OCI-LY3 (cell line): ENCODE measurements at regions not wholly inside any gene's neighbourhood (a gene's known extent, or its start where the extent isn't known, plus 50 kb on each side); places are given as distances from the start of the nearest gene placed in this dataset.

Source experiments
- H2AFZ ChIP-seq: fragments of 200-600, 300-600 bp; shearing (Covaris generic); 2 replicates; pipeline ENCODE4 v1.6.0; 2014; ENCODE audit warnings: antibody characterized with exemption, low read depth, low read length
- H3K27ac ChIP-seq: fragments of 200-600, 300-600 bp; sonication (generic); 2 replicates; pipeline ENCODE4 v1.5.1; 2014; ENCODE audit warnings: mild to moderate bottlenecking, low read length, moderate library complexity, mixed read lengths
- H3K27me3 ChIP-seq: fragments of 200-600, 300-600 bp; sonication (generic); 2 replicates; pipeline ENCODE4 v1.6.1; 2014; ENCODE audit warnings: low read depth, low read length, mixed read lengths
- H3K36me3 ChIP-seq: fragments of 200-600, 300-600 bp; sonication (generic); replicated peaks from 2 replicates; pipeline ENCODE3; 2014; ENCODE audit warnings: low read depth, low read length, mixed read lengths
- H3K4me1 ChIP-seq: fragments of 300-600, 200-600 bp; sonication (generic); 2 replicates; pipeline ENCODE4 v1.6.1; 2014; ENCODE audit warnings: low read length, mixed read lengths
- H3K4me2 ChIP-seq: fragments of 200-600, 300-600 bp; sonication (generic); 2 replicates; pipeline ENCODE4 v1.6.1; 2014; ENCODE audit warnings: low read length, mixed read lengths
- H3K4me3 ChIP-seq: fragments of 300-600, 200-600 bp; sonication (generic); 2 replicates; pipeline ENCODE4 v1.5.1; 2014; ENCODE audit warnings: antibody characterized with exemption, mild to moderate bottlenecking, low read length, moderate library complexity
- H3K79me2 ChIP-seq: fragments of 300-600, 200-600 bp; shearing (Covaris generic); 2 replicates; pipeline ENCODE4 v1.6.1; 2014; ENCODE audit warnings: mild to moderate bottlenecking, low read length, mixed read lengths
- H3K9ac ChIP-seq: fragments of 300-600, 200-600 bp; shearing (Covaris generic); 2 replicates; pipeline ENCODE4 v1.6.0; 2014; ENCODE audit warnings: mild to moderate bottlenecking, low read length, moderate library complexity
- H3K9me3 ChIP-seq: fragments of 200-600, 300-600 bp; shearing (Covaris generic); 2 replicates; pipeline ENCODE4 v1.6.1; 2014; ENCODE audit warnings: low read length, mixed read lengths; ENCODE audit not compliant: insufficient read depth
- H4K20me1 ChIP-seq: fragments of 200-600, 300-600 bp; sonication (generic); 2 replicates; pipeline ENCODE4 v1.6.1; 2016; ENCODE audit warnings: low read length, mixed read lengths; ENCODE audit not compliant: insufficient read depth
- CTCF ChIP-seq: fragments of 200-600, 300-600 bp; sonication (generic); IDR thresholded peaks from 2 replicates; pipeline ENCODE4 v1.5.1; 2014; ENCODE audit warnings: antibody characterized with exemption, low read length, low read depth
- EZH2phosphoT487 ChIP-seq: fragments of 200-600 bp; shearing (Covaris generic); IDR thresholded peaks from 2 replicates; pipeline ENCODE4 v1.6.1; 2018; ENCODE audit warnings: antibody characterized with exemption, mixed run types, low read depth

- Histone ChIP-seq H3K36me3 (no peaks in the 10 kb centered on the region), H3K79me2 (no peaks in the 10 kb centered on the region), H3K4me2 (no peak overlapping the region), H4K20me1 (no peaks in the 10 kb centered on the region), H3K9ac (no peak overlapping the region), H3K9me3 (no peaks in the 10 kb centered on the region), H3K4me1 (no peaks in the 10 kb centered on the region), H3K27ac (no peak overlapping the region), H3K27me3 (no peaks in the 10 kb centered on the region), H3K4me3 (no peak overlapping the region), H2AFZ (no peak overlapping the region)
- no peak for TF ChIP-seq CTCF
- no peak for TF ChIP-seq EZH2phosphoT487
Observed at GRCh38 chr16:63292036-63292435, 1255.8 kb upstream of the CDH8 start.

GRCh38 chr16:63289834-63290460 is 1253.7 kb upstream of the CDH8 start:
- TF ChIP-seq EZH2phosphoT487 (no peak), CTCF (peak; percentile 76)
- Histone ChIP-seq H3K4me1 (no peaks in the 10 kb centered on the region), H4K20me1 (no peaks in the 10 kb centered on the region), H3K36me3 (no peaks in the 10 kb centered on the region), H3K79me2 (no peaks in the 10 kb centered on the region), H2AFZ (no peak overlapping the region), H3K27me3 (no peaks in the 10 kb centered on the region), H3K27ac (no peak overlapping the region), H3K4me3 (no peak overlapping the region), H3K4me2 (no peak overlapping the region), H3K9me3 (no peaks in the 10 kb centered on the region), H3K9ac (no peak overlapping the region)

- Histone ChIP-seq H3K4me3 (no peak overlapping the region), H3K36me3 (no peaks in the 10 kb centered on the region), H3K27ac (no peak overlapping the region), H3K27me3 (no peaks in the 10 kb centered on the region), H3K4me2 (no peak overlapping the region), H3K9ac (no peak overlapping the region), H3K9me3 (no peaks in the 10 kb centered on the region), H3K4me1 (no peaks in the 10 kb centered on the region), H3K79me2 (no peaks in the 10 kb centered on the region), H2AFZ (no peak overlapping the region), H4K20me1 (no peaks in the 10 kb centered on the region)
- TF ChIP-seq CTCF = no peak
- no peak for TF ChIP-seq EZH2phosphoT487
Observed at GRCh38 chr16:63287401-63287800, 1251.2 kb upstream of the CDH8 start.

- no peaks in the 10 kb centered on the region for H3K79me2 ChIP-seq
- no peaks in the 10 kb centered on the region for H3K9me3 ChIP-seq
- no peak overlapping the region for H3K9ac ChIP-seq
- no peaks in the 10 kb centered on the region for H3K27me3 ChIP-seq
- H3K27ac ChIP-seq = no peak overlapping the region
- H4K20me1 ChIP-seq = no peaks in the 10 kb centered on the region
- no peaks in the 10 kb centered on the region for H3K36me3 ChIP-seq
- no peak overlapping the region for H3K4me2 ChIP-seq
- H3K4me3 ChIP-seq = no peak overlapping the region
- H3K4me1 ChIP-seq = no peaks in the 10 kb centered on the region
- TF ChIP-seq CTCF (no peak), EZH2phosphoT487 (no peak)
- H2AFZ ChIP-seq = no peak overlapping the region
Observed at GRCh38 chr16:63283721-63284120, 1247.5 kb upstream of the CDH8 start.
